ENCODE measurements at regions not wholly inside any gene's neighbourhood (a gene's known extent, or its start where the extent isn't known, plus 50 kb on each side); places are given as distances from the start of the nearest gene placed in this dataset.

DNA sequence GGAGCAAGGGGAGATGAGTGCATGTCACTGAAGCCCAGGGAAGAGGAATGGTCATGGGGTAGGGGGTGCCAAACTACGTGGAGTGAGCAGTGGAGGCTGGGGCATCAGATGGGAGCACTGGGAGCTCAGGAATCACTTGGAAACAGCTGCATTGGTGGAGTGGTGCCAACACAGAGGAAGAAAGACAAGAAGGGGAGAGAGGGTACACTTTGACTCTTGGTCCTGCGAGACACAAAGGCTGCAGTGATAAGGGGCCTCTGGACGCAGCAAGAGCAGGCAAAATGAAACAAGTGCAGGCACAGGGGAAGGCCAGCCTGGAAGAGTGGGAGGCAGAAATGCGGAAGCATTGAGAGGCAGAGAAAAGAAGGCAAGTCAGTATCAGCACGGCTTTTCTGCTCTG lies 134.7 kb upstream of the SMIM21 start:
- no peaks in the 10 kb centered on the region for H3K36me3 ChIP-seq (ENCODE audit: control insufficient read depth, insufficient read depth, low read length)
- no peaks in the 10 kb centered on the region for H3K79me2 ChIP-seq (ENCODE audit: control insufficient read depth, insufficient read depth, low read length)
- H3K9ac ChIP-seq (ENCODE audit: insufficient read depth in 1 of 2, low read depth in 2 of 2, low read length in 2 of 2): no peak overlapping the region
- 0% methylated on average over 4 of the region's 5 CpGs for WGBS (ENCODE audit: insufficient coverage, low coverage, missing lambda C conversion rate)
- ChIA-PET POLR2A (no interaction called here), CTCF (ENCODE audit: low intra/inter-chr PET ratio) (no interaction called here)
- FAIRE-seq: no peak
- no peaks in the 10 kb centered on the region for H3K9me1 ChIP-seq (ENCODE audit: control insufficient read depth, insufficient read depth, low read length)
- H3K4me2 ChIP-seq (ENCODE audit: insufficient read depth, low read length): no peak overlapping the region
- no peaks in the 10 kb centered on the region for H4K20me1 ChIP-seq (replicated peaks; ENCODE audit: control insufficient read depth, insufficient read depth, low read length)
- intact Hi-C loops (cut with micrococcal nuclease) (no loop called here), in situ Hi-C loops (cut with MboI) (no loop called here)
- H2AFZ ChIP-seq (ENCODE audit: low read depth, low read length): no peak overlapping the region
- H3K27ac ChIP-seq (ENCODE audit: extremely low read depth, low read depth, low read length): no peak overlapping the region
- ATAC-seq: no peak
- H3K27me3 ChIP-seq (ENCODE audit: control insufficient read depth in 2 of 2, insufficient read depth in 2 of 2, low read length in 2 of 2): no peaks in the 10 kb centered on the region; a peak in 1 of 5 replicates
- DNase-seq (ENCODE audit: extremely low read depth in 1 of 4, low spot score in 3 of 4): no peak
- no peak overlapping the region for H3K4me3 ChIP-seq
- no peaks in the 10 kb centered on the region for H3K4me1 ChIP-seq (replicated peaks in 1 of 2; ENCODE audit: control insufficient read depth in 2 of 2, insufficient read depth in 2 of 2, low read length in 2 of 2)
- H3K9me3 ChIP-seq (replicated peaks; ENCODE audit: control insufficient read depth, insufficient read depth, low read depth, low read length): no peaks in the 10 kb centered on the region
- BruUV-seq (replicated peaks): no TSS peak
- TF ChIP-seq YBX1 (IDR thresholded peaks at IDR 0.05): no peak
- TF ChIP-seq GTF2E2 (tag; IDR thresholded peaks at IDR 0.05): no peak
- no peak for TF ChIP-seq CBX3 (IDR thresholded peaks at IDR 0.05; ENCODE audit: borderline replicate concordance in 1 of 2, low read length in 2 of 2)
- TF ChIP-seq HMGXB4 (CRISPR knock-in tag; IDR thresholded peaks at IDR 0.05): no peak
- no peak for TF ChIP-seq RBM15 (IDR thresholded peaks at IDR 0.05; ENCODE audit: insufficient read depth, low read length)
- TF ChIP-seq RBBP5 (IDR thresholded peaks at IDR 0.05; ENCODE audit: borderline replicate concordance, insufficient read depth, low read length, poor library complexity, severe bottlenecking): no peak
- no peak for TF ChIP-seq NR2C2 (CRISPR knock-in tag; IDR thresholded peaks at IDR 0.05)
- no peak for TF ChIP-seq NR2C2 (tag; IDR thresholded peaks at IDR 0.05)
- no peak for TF ChIP-seq REST (IDR thresholded peaks at IDR 0.05; ENCODE audit: borderline replicate concordance)
- TF ChIP-seq REST (CRISPR knock-in tag; IDR thresholded peaks at IDR 0.05; ENCODE audit: low read depth): no peak
- TF ChIP-seq ZC3H11A (IDR thresholded peaks at IDR 0.05; ENCODE audit: low read depth, low read length): no peak
- TF ChIP-seq NR2F6 (CRISPR knock-in tag; IDR thresholded peaks at IDR 0.05): no peak
- TF ChIP-seq, protein P1, sequence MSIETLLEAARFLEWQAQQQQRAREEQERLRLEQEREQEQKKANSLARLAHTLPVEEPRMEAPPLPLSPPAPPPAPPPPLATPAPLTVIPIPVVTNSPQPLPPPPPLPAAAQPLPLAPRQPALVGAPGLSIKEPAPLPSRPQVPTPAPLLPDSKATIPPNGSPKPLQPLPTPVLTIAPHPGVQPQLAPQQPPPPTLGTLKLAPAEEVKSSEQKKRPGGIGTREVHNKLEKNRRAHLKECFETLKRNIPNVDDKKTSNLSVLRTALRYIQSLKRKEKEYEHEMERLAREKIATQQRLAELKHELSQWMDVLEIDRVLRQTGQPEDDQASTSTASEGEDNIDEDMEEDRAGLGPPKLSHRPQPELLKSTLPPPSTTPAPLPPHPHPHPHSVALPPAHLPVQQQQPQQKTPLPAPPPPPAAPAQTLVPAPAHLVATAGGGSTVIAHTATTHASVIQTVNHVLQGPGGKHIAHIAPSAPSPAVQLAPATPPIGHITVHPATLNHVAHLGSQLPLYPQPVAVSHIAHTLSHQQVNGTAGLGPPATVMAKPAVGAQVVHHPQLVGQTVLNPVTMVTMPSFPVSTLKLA (conservative IDR thresholded peaks at IDR 0.05): no peak

Data from K562 (cell line).